ENCODE measurements at regions not wholly inside any gene's neighbourhood (a gene's known extent, or its start where the extent isn't known, plus 50 kb on each side); places are given as distances from the start of the nearest gene placed in this dataset.

GRCh38 chr4:173680278-173680677 lies 150.2 kb upstream of the HAND2 start:
- H4K20me1 ChIP-seq (ENCODE audit: low read length), result no peaks in the 10 kb centered on the region
- no peaks in the 10 kb centered on the region for H3K79me2 ChIP-seq (ENCODE audit: low read length)
- H2AFZ ChIP-seq (ENCODE audit: low read length), result no peak overlapping the region
- H3K4me3 ChIP-seq (ENCODE audit: low read length), result no peak overlapping the region
- DNase-seq (no peak), ATAC-seq (no peak)
- no peaks in the 10 kb centered on the region for H3K36me3 ChIP-seq (ENCODE audit: low read depth, low read length)
- intact Hi-C loops (cut with micrococcal nuclease), result no loop called here
- ChIA-PET CTCF (no interaction called here), POLR2A (ENCODE audit: unreplicated experiment) (no interaction called here)
- no peaks in the 10 kb centered on the region for H3F3A ChIP-seq (ENCODE audit: low read length, unreplicated experiment)
- peaks cover 40% of the 10 kb centered on the region for H3K27me3 ChIP-seq (ENCODE audit: low read length)
- TF ChIP-seq EZH2phosphoT487 (IDR thresholded peaks at IDR 0.05; ENCODE audit: borderline replicate concordance, low read length) (no peak), EZH2 (IDR thresholded peaks at IDR 0.05; ENCODE audit: low read length, unreplicated experiment) (no peak)
- TF ChIP-seq, protein P1, sequence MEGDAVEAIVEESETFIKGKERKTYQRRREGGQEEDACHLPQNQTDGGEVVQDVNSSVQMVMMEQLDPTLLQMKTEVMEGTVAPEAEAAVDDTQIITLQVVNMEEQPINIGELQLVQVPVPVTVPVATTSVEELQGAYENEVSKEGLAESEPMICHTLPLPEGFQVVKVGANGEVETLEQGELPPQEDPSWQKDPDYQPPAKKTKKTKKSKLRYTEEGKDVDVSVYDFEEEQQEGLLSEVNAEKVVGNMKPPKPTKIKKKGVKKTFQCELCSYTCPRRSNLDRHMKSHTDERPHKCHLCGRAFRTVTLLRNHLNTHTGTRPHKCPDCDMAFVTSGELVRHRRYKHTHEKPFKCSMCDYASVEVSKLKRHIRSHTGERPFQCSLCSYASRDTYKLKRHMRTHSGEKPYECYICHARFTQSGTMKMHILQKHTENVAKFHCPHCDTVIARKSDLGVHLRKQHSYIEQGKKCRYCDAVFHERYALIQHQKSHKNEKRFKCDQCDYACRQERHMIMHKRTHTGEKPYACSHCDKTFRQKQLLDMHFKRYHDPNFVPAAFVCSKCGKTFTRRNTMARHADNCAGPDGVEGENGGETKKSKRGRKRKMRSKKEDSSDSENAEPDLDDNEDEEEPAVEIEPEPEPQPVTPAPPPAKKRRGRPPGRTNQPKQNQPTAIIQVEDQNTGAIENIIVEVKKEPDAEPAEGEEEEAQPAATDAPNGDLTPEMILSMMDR (conservative IDR thresholded peaks at IDR 0.05; ENCODE audit: low read depth, low read length), result no peak
- H3K9me3 ChIP-seq (ENCODE audit: low read length), result no peaks in the 10 kb centered on the region
- no TSS peak for BruUV-seq (replicated peaks)
- no peak overlapping the region for H3K27ac ChIP-seq (ENCODE audit: low read length)
- no peaks in the 10 kb centered on the region for H3K9me2 ChIP-seq (replicated peaks; ENCODE audit: low read length)
- H3K9ac ChIP-seq (ENCODE audit: low read length), result no peak overlapping the region
- H3K4me2 ChIP-seq (ENCODE audit: low read length), result no peak overlapping the region
- H3K4me1 ChIP-seq (ENCODE audit: insufficient read depth, low read length), result no peaks in the 10 kb centered on the region

DNA sequence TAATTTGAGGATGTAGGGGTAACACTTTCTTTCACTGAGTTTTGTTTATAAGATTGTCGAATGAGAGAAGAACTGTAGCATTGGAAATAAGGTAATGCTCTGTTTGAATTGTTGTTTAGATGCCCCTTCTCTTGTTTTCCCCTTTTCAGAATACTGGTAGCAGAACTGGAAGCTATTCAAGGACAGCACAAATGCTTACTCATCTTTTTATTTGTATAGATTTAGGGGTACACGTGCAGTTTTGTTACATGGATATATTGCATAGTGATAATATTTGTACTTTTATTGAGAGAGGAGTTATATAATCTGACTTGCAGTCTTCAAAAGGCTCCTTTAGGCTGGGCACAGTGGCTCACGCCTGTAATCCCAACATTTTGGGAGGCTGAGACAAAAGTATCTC lies 145.4 kb upstream of the HAND2 start:
- H3K79me2 ChIP-seq (ENCODE audit: low read length), result no peaks in the 10 kb centered on the region
- BruUV-seq (replicated peaks), result no TSS peak
- H3K9me2 ChIP-seq (replicated peaks; ENCODE audit: low read length), result no peaks in the 10 kb centered on the region
- ChIA-PET CTCF (no interaction called here), POLR2A (ENCODE audit: unreplicated experiment) (no interaction called here)
- DNase-seq, result no peak
- no peaks in the 10 kb centered on the region for H3K4me1 ChIP-seq (ENCODE audit: insufficient read depth, low read length)
- H3K9ac ChIP-seq (ENCODE audit: low read length), result no peak overlapping the region
- no peaks in the 10 kb centered on the region for H3F3A ChIP-seq (ENCODE audit: low read length, unreplicated experiment)
- no peak overlapping the region for H3K4me2 ChIP-seq (ENCODE audit: low read length)
- intact Hi-C loops (cut with micrococcal nuclease), result no loop called here
- H3K9me3 ChIP-seq (ENCODE audit: low read length), result no peaks in the 10 kb centered on the region
- no peak overlapping the region for H3K4me3 ChIP-seq (ENCODE audit: low read length)
- TF ChIP-seq, protein P1 (conservative IDR thresholded peaks at IDR 0.05; ENCODE audit: low read depth, low read length), result no peak
- no peak for TF ChIP-seq EZH2phosphoT487 (IDR thresholded peaks at IDR 0.05; ENCODE audit: borderline replicate concordance, low read length)
- TF ChIP-seq EZH2 (IDR thresholded peaks at IDR 0.05; ENCODE audit: low read length, unreplicated experiment), result no peak
- no peak overlapping the region for H3K27ac ChIP-seq (ENCODE audit: low read length)
- H3K36me3 ChIP-seq (ENCODE audit: low read depth, low read length), result no peaks in the 10 kb centered on the region
- H4K20me1 ChIP-seq (ENCODE audit: low read length), result no peaks in the 10 kb centered on the region
- H3K27me3 ChIP-seq (ENCODE audit: low read length), result peaks cover 26% of the 10 kb centered on the region
- H2AFZ ChIP-seq (ENCODE audit: low read length), result no peak overlapping the region
- no peak for ATAC-seq

DNA sequence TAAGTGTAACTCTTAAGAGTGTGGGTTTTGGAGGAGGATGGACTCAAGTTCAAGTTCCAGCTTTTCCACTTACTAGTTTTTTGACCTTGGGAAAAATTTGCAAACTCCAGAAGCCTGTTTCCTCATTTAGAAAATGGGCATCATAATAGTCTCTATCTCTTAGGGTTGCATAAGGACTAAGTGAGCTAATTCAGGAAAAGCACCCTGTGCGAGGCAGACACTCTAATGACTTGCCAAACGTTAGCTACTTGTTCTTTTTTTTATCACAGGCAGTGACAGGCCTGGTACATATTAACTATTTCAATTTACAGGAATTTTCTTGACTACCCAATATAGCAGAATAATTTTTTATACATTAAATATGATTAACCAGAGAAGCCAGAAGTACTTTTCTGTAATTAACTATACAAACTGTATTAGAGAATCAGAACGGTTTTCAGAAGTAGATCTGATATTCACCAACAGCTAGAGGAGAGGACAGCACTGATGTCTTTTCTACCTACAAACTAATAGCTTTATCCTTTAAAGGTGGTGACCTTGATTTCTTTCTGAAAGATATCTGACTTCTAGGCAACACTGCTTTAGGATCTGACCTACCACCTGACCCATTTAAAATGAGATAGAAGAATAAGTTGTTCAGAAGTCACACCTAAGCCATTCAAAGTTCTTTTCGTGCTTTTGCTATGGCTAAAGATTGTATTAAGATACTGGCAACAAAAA lies 139.6 kb upstream of the HAND2 start:
- no peaks in the 10 kb centered on the region for H3F3A ChIP-seq (ENCODE audit: low read length, unreplicated experiment)
- BruUV-seq (replicated peaks), result no TSS peak
- intact Hi-C loops (cut with micrococcal nuclease), result no loop called here
- CTCF ChIA-PET, result no interaction called here
- no peaks in the 10 kb centered on the region for H3K79me2 ChIP-seq (ENCODE audit: low read length)
- H3K4me1 ChIP-seq (ENCODE audit: insufficient read depth, low read length), result no peaks in the 10 kb centered on the region
- no peak overlapping the region for H3K4me3 ChIP-seq (ENCODE audit: low read length)
- TF ChIP-seq EZH2 (IDR thresholded peaks at IDR 0.05; ENCODE audit: low read length, unreplicated experiment) (no peak), EZH2phosphoT487 (IDR thresholded peaks at IDR 0.05; ENCODE audit: borderline replicate concordance, low read length) (no peak)
- TF ChIP-seq, protein P1 (conservative IDR thresholded peaks at IDR 0.05; ENCODE audit: low read depth, low read length), result no peak
- no peak for ATAC-seq
- no peak overlapping the region for H3K9ac ChIP-seq (ENCODE audit: low read length)
- no peaks in the 10 kb centered on the region for H3K9me2 ChIP-seq (replicated peaks; ENCODE audit: low read length)
- no peak overlapping the region for H3K4me2 ChIP-seq (ENCODE audit: low read length)
- no peaks in the 10 kb centered on the region for H3K36me3 ChIP-seq (ENCODE audit: low read depth, low read length)
- H4K20me1 ChIP-seq (ENCODE audit: low read length), result no peaks in the 10 kb centered on the region
- H3K27me3 ChIP-seq (ENCODE audit: low read length), result peaks cover 41% of the 10 kb centered on the region
- no peak for DNase-seq
- H3K9me3 ChIP-seq (ENCODE audit: low read length), result no peaks in the 10 kb centered on the region
- POLR2A ChIA-PET (ENCODE audit: unreplicated experiment), result no interaction called here
- no peak overlapping the region for H2AFZ ChIP-seq (ENCODE audit: low read length)
- no peak overlapping the region for H3K27ac ChIP-seq (ENCODE audit: low read length)

Data from PC-3 (cell line).